ENCODE measurements at regions not wholly inside any gene's neighbourhood (a gene's known extent, or its start where the extent isn't known, plus 50 kb on each side); places are given as distances from the start of the nearest gene placed in this dataset.

- TF ChIP-seq CTCF (IDR thresholded peaks at IDR 0.05) (no peak), TCF12 (IDR thresholded peaks at IDR 0.05) (no peak), YY1 (IDR thresholded peaks at IDR 0.05; ENCODE audit: low read depth) (no peak), SIN3A (IDR thresholded peaks at IDR 0.05; ENCODE audit: borderline replicate concordance, low read depth, low read length) (no peak), FOXM1 (IDR thresholded peaks at IDR 0.05; ENCODE audit: low read depth) (no peak), RAD21 (IDR thresholded peaks at IDR 0.05; ENCODE audit: low read length) (no peak), RFX5 (IDR thresholded peaks at IDR 0.05; ENCODE audit: low read length) (no peak), TEAD4 (IDR thresholded peaks at IDR 0.05; ENCODE audit: borderline replicate concordance, insufficient read depth) (no peak), EP300 (IDR thresholded peaks at IDR 0.05; ENCODE audit: borderline replicate concordance in 1 of 2, low read depth in 1 of 2, low read length in 1 of 2) (no peak), USF2 (IDR thresholded peaks at IDR 0.05; ENCODE audit: borderline replicate concordance, low read depth, low read length) (no peak)
- TF ChIP-seq, protein P1, sequence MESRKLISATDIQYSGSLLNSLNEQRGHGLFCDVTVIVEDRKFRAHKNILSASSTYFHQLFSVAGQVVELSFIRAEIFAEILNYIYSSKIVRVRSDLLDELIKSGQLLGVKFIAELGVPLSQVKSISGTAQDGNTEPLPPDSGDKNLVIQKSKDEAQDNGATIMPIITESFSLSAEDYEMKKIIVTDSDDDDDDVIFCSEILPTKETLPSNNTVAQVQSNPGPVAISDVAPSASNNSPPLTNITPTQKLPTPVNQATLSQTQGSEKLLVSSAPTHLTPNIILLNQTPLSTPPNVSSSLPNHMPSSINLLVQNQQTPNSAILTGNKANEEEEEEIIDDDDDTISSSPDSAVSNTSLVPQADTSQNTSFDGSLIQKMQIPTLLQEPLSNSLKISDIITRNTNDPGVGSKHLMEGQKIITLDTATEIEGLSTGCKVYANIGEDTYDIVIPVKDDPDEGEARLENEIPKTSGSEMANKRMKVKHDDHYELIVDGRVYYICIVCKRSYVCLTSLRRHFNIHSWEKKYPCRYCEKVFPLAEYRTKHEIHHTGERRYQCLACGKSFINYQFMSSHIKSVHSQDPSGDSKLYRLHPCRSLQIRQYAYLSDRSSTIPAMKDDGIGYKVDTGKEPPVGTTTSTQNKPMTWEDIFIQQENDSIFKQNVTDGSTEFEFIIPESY (IDR thresholded peaks at IDR 0.05; ENCODE audit: borderline replicate concordance, low read depth): no peak
- TF ChIP-seq, protein P2, sequence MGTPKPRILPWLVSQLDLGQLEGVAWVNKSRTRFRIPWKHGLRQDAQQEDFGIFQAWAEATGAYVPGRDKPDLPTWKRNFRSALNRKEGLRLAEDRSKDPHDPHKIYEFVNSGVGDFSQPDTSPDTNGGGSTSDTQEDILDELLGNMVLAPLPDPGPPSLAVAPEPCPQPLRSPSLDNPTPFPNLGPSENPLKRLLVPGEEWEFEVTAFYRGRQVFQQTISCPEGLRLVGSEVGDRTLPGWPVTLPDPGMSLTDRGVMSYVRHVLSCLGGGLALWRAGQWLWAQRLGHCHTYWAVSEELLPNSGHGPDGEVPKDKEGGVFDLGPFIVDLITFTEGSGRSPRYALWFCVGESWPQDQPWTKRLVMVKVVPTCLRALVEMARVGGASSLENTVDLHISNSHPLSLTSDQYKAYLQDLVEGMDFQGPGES (IDR thresholded peaks at IDR 0.05; ENCODE audit: low read depth, low read length): no peak
Observed at GRCh38 chr3:116961106-116961505, 251.5 kb downstream of the TUSC7 start.
